Loucy (cell line): ENCODE measurements at regions not wholly inside any gene's neighbourhood (a gene's known extent, or its start where the extent isn't known, plus 50 kb on each side); places are given as distances from the start of the nearest gene placed in this dataset.

Experiments
- H2AFZ ChIP-seq: fragments of 200-600 bp; sonication (generic); 2 replicates; pipeline ENCODE4 v1.6.0; 2016; ENCODE audit warnings: antibody characterized with exemption, mild to moderate bottlenecking, low read length, moderate library complexity
- H3F3A ChIP-seq: fragments of 200-600 bp; 2 replicates; pipeline ENCODE4 v1.6.0; 2016; ENCODE audit warnings: antibody characterized with exemption, low read depth, mild to moderate bottlenecking
- H3K27me3 ChIP-seq: fragments of 200-600 bp; sonication (generic); 2 replicates; pipeline ENCODE4 v1.6.1; 2014; ENCODE audit warnings: low read length, mild to moderate bottlenecking; ENCODE audit not compliant: insufficient read depth, poor library complexity, severe bottlenecking
- H3K36me3 ChIP-seq: fragments of 200-600 bp; sonication (generic); 2 replicates; pipeline ENCODE4 v1.6.1; 2016; ENCODE audit warnings: low read length; ENCODE audit not compliant: insufficient read depth
- H3K4me1 ChIP-seq: fragments of 200-600 bp; sonication (generic); 2 replicates; pipeline ENCODE4 v1.5.1; 2014; ENCODE audit warnings: low read length, mild to moderate bottlenecking; ENCODE audit not compliant: insufficient read depth, poor library complexity, severe bottlenecking
- H3K4me2 ChIP-seq: fragments of 200-600 bp; sonication (generic); 2 replicates; pipeline ENCODE4 v1.6.0; 2014; ENCODE audit warnings: antibody characterized with exemption, low read length, low read depth, mild to moderate bottlenecking; ENCODE audit not compliant: poor library complexity, severe bottlenecking
- H3K4me3 ChIP-seq: fragments of 200-600 bp; sonication (generic); 2 replicates; pipeline ENCODE4 v1.5.1; 2014; ENCODE audit warnings: low read length, mild to moderate bottlenecking, mixed read lengths; ENCODE audit not compliant: poor library complexity, severe bottlenecking
- H3K79me2 ChIP-seq: fragments of 200-600 bp; sonication (generic); 2 replicates; pipeline ENCODE4 v1.6.1; 2014; ENCODE audit warnings: low read length; ENCODE audit not compliant: insufficient read depth
- H3K9ac ChIP-seq: fragments of 200-600 bp; sonication (generic); 2 replicates; pipeline ENCODE4 v1.6.0; 2014; ENCODE audit warnings: mild to moderate bottlenecking, low read depth, low read length, moderate library complexity; ENCODE audit not compliant: poor library complexity, severe bottlenecking
- H3K9me2 ChIP-seq: fragments of 200-600 bp; sonication (generic); replicated peaks from 2 replicates; pipeline ENCODE4 v1.6.1; 2016; ENCODE audit warnings: low read depth, low read length, mixed read lengths
- H3K9me3 ChIP-seq: fragments of 200-600 bp; sonication (generic); 2 replicates; pipeline ENCODE4 v1.6.1; 2014; ENCODE audit warnings: mild to moderate bottlenecking, antibody characterized with exemption, low read length, low read depth; ENCODE audit not compliant: insufficient read depth
- H4K20me1 ChIP-seq: fragments of 200-600 bp; sonication (generic); 2 replicates; pipeline ENCODE4 v1.6.0; 2014; ENCODE audit warnings: antibody characterized with exemption, low read length, mild to moderate bottlenecking; ENCODE audit not compliant: insufficient read depth, poor library complexity, severe bottlenecking
- CTCF ChIP-seq: fragments of 200-600 bp; sonication (generic); conservative IDR thresholded peaks from 2 replicates; pipeline ENCODE4 v1.5.1; 2014; ENCODE audit warnings: mild to moderate bottlenecking, antibody characterized with exemption, low read length
- EZH2phosphoT487 ChIP-seq: fragments of 200-600 bp; IDR thresholded peaks from 2 replicates; pipeline ENCODE4 v1.6.1; 2018; ENCODE audit warnings: antibody characterized with exemption, mild to moderate bottlenecking, moderate library complexity, borderline replicate concordance

- Histone ChIP-seq H3K9me3 (no peaks in the 10 kb centered on the region), H3K27me3 (no peaks in the 10 kb centered on the region), H2AFZ (no peak overlapping the region), H3K9ac (no peak overlapping the region), H3K4me2 (no peak overlapping the region), H3K4me3 (no peak overlapping the region), H3K9me2 (no peaks in the 10 kb centered on the region), H4K20me1 (no peaks in the 10 kb centered on the region), H3K4me1 (no peaks in the 10 kb centered on the region), H3K79me2 (no peaks in the 10 kb centered on the region), H3F3A (no peaks in the 10 kb centered on the region), H3K36me3 (no peaks in the 10 kb centered on the region)
- no peak for TF ChIP-seq CTCF
- TF ChIP-seq EZH2phosphoT487, result no peak
These were observed 1019.2 kb downstream of the TTLL7 start for GRCh38 chr1:82979593-82980236.

GRCh38 chr1:82978461-82979324 lies 1020.2 kb downstream of the TTLL7 start:
- H3K9me2 ChIP-seq, result no peaks in the 10 kb centered on the region
- no peaks in the 10 kb centered on the region for H3K79me2 ChIP-seq
- no peak overlapping the region for H3K4me2 ChIP-seq
- no peak overlapping the region for H3K9ac ChIP-seq
- no peaks in the 10 kb centered on the region for H3K4me1 ChIP-seq
- H2AFZ ChIP-seq, result no peak overlapping the region
- TF ChIP-seq EZH2phosphoT487, result no peak
- TF ChIP-seq CTCF, result no peak
- no peaks in the 10 kb centered on the region for H3F3A ChIP-seq
- no peaks in the 10 kb centered on the region for H4K20me1 ChIP-seq
- H3K36me3 ChIP-seq, result no peaks in the 10 kb centered on the region
- no peaks in the 10 kb centered on the region for H3K9me3 ChIP-seq
- H3K27me3 ChIP-seq, result no peaks in the 10 kb centered on the region
- no peak overlapping the region for H3K4me3 ChIP-seq

GRCh38 chr1:82972841-82973553 lies 1025.9 kb downstream of the TTLL7 start:
- H3K4me2 ChIP-seq, result no peak overlapping the region
- TF ChIP-seq EZH2phosphoT487 (no peak), CTCF (no peak)
- H2AFZ ChIP-seq, result no peak overlapping the region
- H3K9me2 ChIP-seq, result no peaks in the 10 kb centered on the region
- no peak overlapping the region for H3K4me3 ChIP-seq
- H3K27me3 ChIP-seq, result no peaks in the 10 kb centered on the region
- H3K79me2 ChIP-seq, result no peaks in the 10 kb centered on the region
- H3F3A ChIP-seq, result no peaks in the 10 kb centered on the region
- H3K9ac ChIP-seq, result no peak overlapping the region
- H3K9me3 ChIP-seq, result no peaks in the 10 kb centered on the region
- H3K4me1 ChIP-seq, result no peaks in the 10 kb centered on the region
- H3K36me3 ChIP-seq, result no peaks in the 10 kb centered on the region
- no peaks in the 10 kb centered on the region for H4K20me1 ChIP-seq
